ENCODE measurements at regions not wholly inside any gene's neighbourhood (a gene's known extent, or its start where the extent isn't known, plus 50 kb on each side); places are given as distances from the start of the nearest gene placed in this dataset.

DNA sequence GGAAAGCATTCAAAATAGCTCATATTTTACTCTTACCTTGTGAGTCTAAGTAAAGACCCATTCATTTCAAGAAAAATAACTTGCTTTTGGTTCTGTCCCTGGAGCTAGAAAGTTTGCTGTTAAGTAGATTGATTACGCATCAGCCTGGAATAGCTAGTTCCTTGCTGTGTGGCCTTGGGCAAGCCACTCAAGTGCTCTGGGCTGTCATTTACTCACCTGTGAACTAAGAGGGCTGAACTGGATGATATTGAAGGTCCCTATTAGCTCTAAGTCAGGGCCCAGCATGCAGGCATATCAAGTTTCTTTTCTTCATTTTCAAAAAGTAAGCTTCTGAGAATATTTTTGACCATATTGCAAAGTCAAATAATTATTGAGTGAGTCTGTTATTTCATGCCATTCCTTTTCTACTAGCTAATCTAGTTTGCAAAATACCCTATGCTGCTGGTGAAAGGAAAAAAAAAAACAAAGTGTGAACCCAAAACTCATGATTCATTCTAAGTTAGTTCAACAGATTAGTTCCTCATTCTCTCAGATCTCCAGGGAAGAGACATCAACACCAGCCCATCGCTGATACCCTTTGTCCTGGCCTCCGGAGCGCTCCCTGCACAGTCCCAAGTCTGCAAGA, 106.5 kb upstream of the GMDS start:
- TF ChIP-seq, protein P1, sequence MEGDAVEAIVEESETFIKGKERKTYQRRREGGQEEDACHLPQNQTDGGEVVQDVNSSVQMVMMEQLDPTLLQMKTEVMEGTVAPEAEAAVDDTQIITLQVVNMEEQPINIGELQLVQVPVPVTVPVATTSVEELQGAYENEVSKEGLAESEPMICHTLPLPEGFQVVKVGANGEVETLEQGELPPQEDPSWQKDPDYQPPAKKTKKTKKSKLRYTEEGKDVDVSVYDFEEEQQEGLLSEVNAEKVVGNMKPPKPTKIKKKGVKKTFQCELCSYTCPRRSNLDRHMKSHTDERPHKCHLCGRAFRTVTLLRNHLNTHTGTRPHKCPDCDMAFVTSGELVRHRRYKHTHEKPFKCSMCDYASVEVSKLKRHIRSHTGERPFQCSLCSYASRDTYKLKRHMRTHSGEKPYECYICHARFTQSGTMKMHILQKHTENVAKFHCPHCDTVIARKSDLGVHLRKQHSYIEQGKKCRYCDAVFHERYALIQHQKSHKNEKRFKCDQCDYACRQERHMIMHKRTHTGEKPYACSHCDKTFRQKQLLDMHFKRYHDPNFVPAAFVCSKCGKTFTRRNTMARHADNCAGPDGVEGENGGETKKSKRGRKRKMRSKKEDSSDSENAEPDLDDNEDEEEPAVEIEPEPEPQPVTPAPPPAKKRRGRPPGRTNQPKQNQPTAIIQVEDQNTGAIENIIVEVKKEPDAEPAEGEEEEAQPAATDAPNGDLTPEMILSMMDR (IDR thresholded peaks at IDR 0.05; ENCODE audit: control extremely low read depth, extremely low read depth) = no peak
- Histone ChIP-seq H3K36me3 (ENCODE audit: control insufficient read depth in 4 of 4, insufficient read depth in 4 of 4, low read length in 4 of 4) (no peaks in the 10 kb centered on the region), H3K4me3 (no peak overlapping the region), H3K9me3 (ENCODE audit: control insufficient read depth in 4 of 4, insufficient read depth in 3 of 4, low read length in 3 of 4) (no peaks in the 10 kb centered on the region), H3K9ac (ENCODE audit: insufficient read depth in 1 of 2, low read length in 2 of 2) (no peak overlapping the region), H3K27ac (ENCODE audit: low read depth in 1 of 2, low read length in 1 of 2) (no peak overlapping the region), H3K4me1 (ENCODE audit: control insufficient read depth in 5 of 5, insufficient read depth in 5 of 5, low read length in 5 of 5) (peaks cover 0 to 18% (median 0%) of the 10 kb centered on the region in 5 donors), H3K27me3 (ENCODE audit: control insufficient read depth in 3 of 3, insufficient read depth in 3 of 3, low read length in 2 of 3) (peaks cover 0 to 12% (median 0%) of the 10 kb centered on the region in 3 donors)
- WGBS, 2 donors = 86 to 89% methylated on average over 4 of the region's 4 CpGs
- ATAC-seq (ENCODE audit: insufficient read depth, low FRiP score) = no peak
- DNase-seq = peak in 2 of 3 donors; percentile 17

DNA sequence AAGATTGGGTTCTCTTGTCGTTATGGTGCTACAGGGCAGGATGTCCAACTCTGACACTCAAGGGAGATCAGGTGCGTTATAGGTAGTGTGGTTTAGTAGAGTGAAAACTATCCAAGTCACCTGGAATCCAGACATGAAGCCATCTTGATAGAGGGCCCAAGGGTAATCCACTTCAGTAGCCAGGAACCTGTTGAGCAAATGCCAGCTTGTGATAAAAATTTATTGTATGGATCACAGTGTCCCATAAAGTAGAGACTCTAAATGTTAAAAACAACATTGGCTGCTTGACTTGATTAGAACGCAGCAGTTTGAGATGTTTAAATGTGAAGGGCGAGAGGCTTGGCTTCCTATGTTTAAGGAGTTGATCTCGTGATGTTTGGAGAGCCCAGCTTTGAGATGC, 105.7 kb upstream of the GMDS start:
- TF ChIP-seq, protein P1 (IDR thresholded peaks at IDR 0.05; ENCODE audit: control extremely low read depth, extremely low read depth) = no peak
- Histone ChIP-seq H3K9ac (ENCODE audit: insufficient read depth in 1 of 2, low read length in 2 of 2) (no peak overlapping the region), H3K36me3 (ENCODE audit: control insufficient read depth in 4 of 4, insufficient read depth in 4 of 4, low read length in 4 of 4) (no peaks in the 10 kb centered on the region), H3K4me3 (no peak overlapping the region), H3K27ac (ENCODE audit: low read depth in 1 of 2, low read length in 1 of 2) (no peak overlapping the region), H3K9me3 (ENCODE audit: control insufficient read depth in 4 of 4, insufficient read depth in 3 of 4, low read length in 3 of 4) (no peaks in the 10 kb centered on the region), H3K4me1 (ENCODE audit: control insufficient read depth in 5 of 5, insufficient read depth in 5 of 5, low read length in 5 of 5) (peaks cover 0 to 18% (median under 1%) of the 10 kb centered on the region in 5 donors), H3K27me3 (ENCODE audit: control insufficient read depth in 3 of 3, insufficient read depth in 3 of 3, low read length in 2 of 3) (peaks cover 0 to 14% (median 0%) of the 10 kb centered on the region in 3 donors)
- DNase-seq (no peak), ATAC-seq (ENCODE audit: insufficient read depth, low FRiP score) (no peak)
- 83 to 94% methylated on average over 5 of the region's 5 CpGs for WGBS, 2 donors

DNA sequence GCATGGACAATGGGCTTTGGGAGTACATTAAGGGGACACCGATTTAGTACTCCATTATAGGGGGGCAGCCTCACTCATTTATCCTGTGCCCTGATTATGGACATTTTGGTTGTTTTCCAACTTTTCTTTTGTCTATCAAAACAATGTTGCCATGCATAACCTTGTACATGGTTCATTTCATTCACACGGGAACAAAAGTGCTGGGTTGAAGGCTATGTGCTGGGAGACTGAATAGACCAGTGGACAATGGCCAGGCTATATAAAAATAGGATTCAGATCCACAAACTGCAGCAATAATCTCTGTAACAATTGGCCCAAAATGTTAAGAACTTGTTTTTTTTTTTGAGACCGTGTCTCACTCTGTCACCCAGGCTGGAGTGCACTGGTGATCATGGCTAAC, 100.7 kb upstream of the GMDS start:
- DNase-seq = no peak
- TF ChIP-seq, protein P1 (IDR thresholded peaks at IDR 0.05; ENCODE audit: control extremely low read depth, extremely low read depth) = no peak
- Histone ChIP-seq H3K9me3 (ENCODE audit: control insufficient read depth in 4 of 4, insufficient read depth in 3 of 4, low read length in 3 of 4) (no peaks in the 10 kb centered on the region), H3K4me3 (no peak overlapping the region), H3K4me1 (ENCODE audit: control insufficient read depth in 5 of 5, insufficient read depth in 5 of 5, low read length in 5 of 5) (peaks cover 0 to 3% (median 0%) of the 10 kb centered on the region in 5 donors), H3K9ac (ENCODE audit: insufficient read depth in 1 of 2, low read length in 2 of 2) (no peak overlapping the region), H3K27ac (ENCODE audit: low read depth in 1 of 2, low read length in 1 of 2) (no peak overlapping the region), H3K36me3 (ENCODE audit: control insufficient read depth in 4 of 4, insufficient read depth in 4 of 4, low read length in 4 of 4) (no peaks in the 10 kb centered on the region), H3K27me3 (ENCODE audit: control insufficient read depth in 3 of 3, insufficient read depth in 3 of 3, low read length in 2 of 3) (peaks cover 0 to 19% (median 0%) of the 10 kb centered on the region in 3 donors)
- no peak for ATAC-seq (ENCODE audit: insufficient read depth, low FRiP score)
- WGBS, 2 donors = 96 to 97% methylated on average over 3 of the region's 3 CpGs

All from lung (tissue), 11 donors.